GDM1 (cell line): ENCODE measurements at regions not wholly inside any gene's neighbourhood (a gene's known extent, or its start where the extent isn't known, plus 50 kb on each side); places are given as distances from the start of the nearest gene placed in this dataset.

ENCODE experiments used
- DNase-seq: peaks from one replicate; lab custom pipeline; 2025; lab: John Stamatoyannopoulos, UW

- DNase-seq: no peak
These were observed 107.1 kb upstream of the TSHZ2 start for GRCh38 chr20:52864916-52865605.

GRCh38 chr20:52859156-52859876, 112.8 kb upstream of the TSHZ2 start:
- no peak for DNase-seq

GRCh38 chr20:52852714-52853113, 119.4 kb upstream of the TSHZ2 start:
- DNase-seq: no peak

- DNase-seq: no peak
These were observed 124.3 kb upstream of the TSHZ2 start for GRCh38 chr20:52847731-52848359.

GRCh38 chr20:52847029-52847660, 125.0 kb upstream of the TSHZ2 start:
- no peak for DNase-seq

GRCh38 chr20:52845044-52845443, 127.1 kb upstream of the TSHZ2 start:
- no peak for DNase-seq

- no peak for DNase-seq
These were observed 128.7 kb upstream of the TSHZ2 start for GRCh38 chr20:52843425-52843824.

GRCh38 chr20:52841003-52841402, 131.2 kb upstream of the TSHZ2 start:
- no peak for DNase-seq

GRCh38 chr20:52840041-52840440, 132.1 kb upstream of the TSHZ2 start:
- DNase-seq: no peak

- DNase-seq: no peak
These were observed 133.5 kb upstream of the TSHZ2 start for GRCh38 chr20:52838510-52839241.

GRCh38 chr20:52837378-52837777, 134.8 kb upstream of the TSHZ2 start:
- no peak for DNase-seq

GRCh38 chr20:52833901-52834300, 138.3 kb upstream of the TSHZ2 start:
- no peak for DNase-seq

GRCh38 chr20:52832151-52832774, 139.9 kb upstream of the TSHZ2 start:
- no peak for DNase-seq

- DNase-seq: no peak
These were observed 141.6 kb upstream of the TSHZ2 start for GRCh38 chr20:52830598-52830997.

- DNase-seq: no peak
These were observed 143.0 kb upstream of the TSHZ2 start for GRCh38 chr20:52829111-52829510.

- no peak for DNase-seq
These were observed 144.0 kb upstream of the TSHZ2 start for GRCh38 chr20:52828199-52828598.

GRCh38 chr20:52826722-52827121, 145.4 kb upstream of the TSHZ2 start:
- DNase-seq: no peak

- no peak for DNase-seq
These were observed 145.8 kb upstream of the TSHZ2 start for GRCh38 chr20:52826321-52826720.

- DNase-seq: no peak
These were observed 147.5 kb upstream of the TSHZ2 start for GRCh38 chr20:52824494-52825216.

- DNase-seq: no peak
These were observed 148.9 kb upstream of the TSHZ2 start for GRCh38 chr20:52823303-52823702.
